ENCODE measurements at regions not wholly inside any gene's neighbourhood (a gene's known extent, or its start where the extent isn't known, plus 50 kb on each side); places are given as distances from the start of the nearest gene placed in this dataset.

DNA sequence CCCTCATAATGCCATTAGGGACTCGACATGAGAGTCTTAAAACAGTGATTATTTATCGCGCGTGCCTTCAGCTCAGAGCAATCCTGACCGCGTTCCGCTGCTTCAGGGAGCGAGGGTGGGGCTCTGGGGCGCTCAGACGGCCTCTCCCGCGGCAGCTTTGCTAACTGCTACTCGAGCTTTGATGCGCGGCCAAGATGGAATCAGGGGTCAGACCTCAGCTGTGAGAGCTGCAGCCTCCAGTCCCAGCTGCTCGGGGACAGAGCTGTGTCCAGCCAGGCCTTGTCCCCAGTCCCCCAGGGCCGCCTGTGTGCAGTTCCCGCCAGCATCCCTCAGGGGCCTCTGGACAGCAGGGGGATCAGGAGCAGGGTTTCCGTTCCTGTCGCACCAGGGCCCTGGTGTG is 104.6 kb upstream of the TTC34 start:
- WGBS, 3 donors, result 6 to 7% (median 7%) methylated on average over 20 of the region's 20 CpGs
- DNase-seq, result no peak
- no peak overlapping the region for H3K4me3 ChIP-seq
- no peak for ATAC-seq
- H3K27me3 ChIP-seq (ENCODE audit: insufficient read depth in 3 of 3, low read length in 2 of 3), result peaks cover 0 to 64% (median 8%) of the 10 kb centered on the region in 3 donors
- H3K27ac ChIP-seq, result no peak overlapping the region
- intact Hi-C loops (cut with DNase I), result no loop called here
- H3K36me3 ChIP-seq (ENCODE audit: insufficient read depth in 1 of 2, low read depth in 1 of 2), result no peaks in the 10 kb centered on the region
- no peaks in the 10 kb centered on the region for H3K4me1 ChIP-seq
- TF ChIP-seq, protein P1, sequence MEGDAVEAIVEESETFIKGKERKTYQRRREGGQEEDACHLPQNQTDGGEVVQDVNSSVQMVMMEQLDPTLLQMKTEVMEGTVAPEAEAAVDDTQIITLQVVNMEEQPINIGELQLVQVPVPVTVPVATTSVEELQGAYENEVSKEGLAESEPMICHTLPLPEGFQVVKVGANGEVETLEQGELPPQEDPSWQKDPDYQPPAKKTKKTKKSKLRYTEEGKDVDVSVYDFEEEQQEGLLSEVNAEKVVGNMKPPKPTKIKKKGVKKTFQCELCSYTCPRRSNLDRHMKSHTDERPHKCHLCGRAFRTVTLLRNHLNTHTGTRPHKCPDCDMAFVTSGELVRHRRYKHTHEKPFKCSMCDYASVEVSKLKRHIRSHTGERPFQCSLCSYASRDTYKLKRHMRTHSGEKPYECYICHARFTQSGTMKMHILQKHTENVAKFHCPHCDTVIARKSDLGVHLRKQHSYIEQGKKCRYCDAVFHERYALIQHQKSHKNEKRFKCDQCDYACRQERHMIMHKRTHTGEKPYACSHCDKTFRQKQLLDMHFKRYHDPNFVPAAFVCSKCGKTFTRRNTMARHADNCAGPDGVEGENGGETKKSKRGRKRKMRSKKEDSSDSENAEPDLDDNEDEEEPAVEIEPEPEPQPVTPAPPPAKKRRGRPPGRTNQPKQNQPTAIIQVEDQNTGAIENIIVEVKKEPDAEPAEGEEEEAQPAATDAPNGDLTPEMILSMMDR (IDR thresholded peaks at IDR 0.05), result no peak
- no peaks in the 10 kb centered on the region for H3K9me3 ChIP-seq

DNA sequence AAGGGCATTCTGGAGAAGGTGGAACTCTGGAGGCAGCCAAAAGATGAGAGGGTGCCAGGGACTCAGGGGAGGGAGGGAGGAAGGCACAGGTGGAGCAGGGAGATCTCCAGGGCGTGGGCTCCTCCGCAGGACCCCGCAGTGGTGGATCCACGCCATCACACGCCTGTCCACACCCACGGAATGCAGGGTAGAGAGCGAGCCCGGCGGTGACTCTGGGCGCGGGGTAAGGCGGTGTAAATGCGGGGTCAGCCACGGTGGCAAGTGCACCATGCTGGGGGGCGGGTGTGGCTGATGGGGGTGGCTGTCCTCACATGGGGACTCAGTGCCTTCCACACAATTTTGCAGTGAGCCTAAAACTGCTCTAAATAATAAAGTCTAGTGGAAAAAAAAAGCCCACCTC is 105.1 kb upstream of the TTC34 start:
- TF ChIP-seq, protein P1 (IDR thresholded peaks at IDR 0.05), result no peak
- H3K9me3 ChIP-seq, result no peaks in the 10 kb centered on the region
- no peak overlapping the region for H3K27ac ChIP-seq
- WGBS, 3 donors, result 56 to 65% (median 60%) methylated on average over 15 of the region's 15 CpGs
- H3K4me3 ChIP-seq, result no peak overlapping the region
- no peaks in the 10 kb centered on the region for H3K36me3 ChIP-seq (ENCODE audit: insufficient read depth in 1 of 2, low read depth in 1 of 2)
- intact Hi-C loops (cut with DNase I), result no loop called here
- no peaks in the 10 kb centered on the region for H3K4me1 ChIP-seq
- DNase-seq (no peak), ATAC-seq (no peak)
- H3K27me3 ChIP-seq (ENCODE audit: insufficient read depth in 3 of 3, low read length in 2 of 3), result peaks cover 0 to 62% (median 8%) of the 10 kb centered on the region in 3 donors

DNA sequence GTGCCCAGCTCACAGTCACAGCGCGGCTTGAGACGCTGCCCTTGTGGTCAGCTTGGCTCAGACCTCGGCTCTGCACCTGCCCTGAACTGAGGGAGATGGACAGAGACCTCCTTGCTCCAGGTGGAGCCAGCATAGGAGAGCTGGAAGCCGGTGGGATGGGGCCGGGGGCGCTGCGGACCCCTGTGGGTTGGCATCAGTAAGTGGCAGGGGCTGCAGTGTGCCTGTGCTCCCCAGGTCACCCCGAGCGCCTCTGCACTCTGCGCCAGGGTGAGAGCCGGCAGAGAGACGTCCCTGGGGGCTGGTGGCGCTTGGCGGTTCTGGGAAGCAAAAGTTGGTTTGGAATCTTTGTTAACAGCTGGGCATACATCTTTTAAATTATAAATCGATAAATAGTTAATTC is 105.6 kb upstream of the TTC34 start:
- no peak for ATAC-seq
- Histone ChIP-seq H3K4me1 (no peaks in the 10 kb centered on the region), H3K27ac (no peak overlapping the region), H3K9me3 (no peaks in the 10 kb centered on the region), H3K4me3 (no peak overlapping the region), H3K27me3 (ENCODE audit: insufficient read depth in 3 of 3, low read length in 2 of 3) (peaks cover 0 to 62% (median 8%) of the 10 kb centered on the region in 3 donors), H3K36me3 (ENCODE audit: insufficient read depth in 1 of 2, low read depth in 1 of 2) (no peaks in the 10 kb centered on the region)
- TF ChIP-seq, protein P1 (IDR thresholded peaks at IDR 0.05), result no peak
- WGBS, 3 donors, result 74 to 82% (median 75%) methylated on average over 16 of the region's 16 CpGs
- intact Hi-C loops (cut with DNase I), result no loop called here
- no peak for DNase-seq

DNA sequence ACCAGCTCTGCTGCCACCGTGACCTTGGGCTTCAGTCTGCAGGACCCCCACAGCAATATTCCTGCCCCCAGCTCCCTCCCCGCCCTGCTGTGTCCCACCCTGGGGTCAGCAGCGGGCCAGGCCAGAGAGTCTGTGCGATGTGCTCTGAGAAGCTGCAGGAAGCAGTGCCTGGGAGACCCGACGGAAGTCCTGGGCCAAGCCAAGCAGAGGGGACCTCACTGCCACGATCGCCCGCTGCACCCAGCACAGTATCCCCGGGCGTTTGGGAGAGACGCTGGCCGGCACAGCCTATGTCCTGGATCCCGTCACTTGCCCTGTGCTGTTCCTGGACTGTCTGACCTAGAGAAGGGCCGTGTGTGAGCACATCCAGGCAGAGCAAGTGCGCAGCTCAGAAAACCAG is 106.6 kb upstream of the TTC34 start:
- Histone ChIP-seq H3K27me3 (ENCODE audit: insufficient read depth in 3 of 3, low read length in 2 of 3) (peaks cover 0 to 65% (median 10%) of the 10 kb centered on the region in 3 donors), H3K9me3 (no peaks in the 10 kb centered on the region), H3K27ac (no peak overlapping the region), H3K36me3 (ENCODE audit: insufficient read depth in 1 of 2, low read depth in 1 of 2) (no peaks in the 10 kb centered on the region), H3K4me1 (no peaks in the 10 kb centered on the region), H3K4me3 (no peak overlapping the region)
- TF ChIP-seq, protein P1 (IDR thresholded peaks at IDR 0.05), result no peak
- DNase-seq (no peak), ATAC-seq (no peak)
- WGBS, 3 donors, result 91 to 92% (median 91%) methylated on average over 15 to 16 of the region's 16 CpGs
- intact Hi-C loops (cut with DNase I), result no loop called here

DNA sequence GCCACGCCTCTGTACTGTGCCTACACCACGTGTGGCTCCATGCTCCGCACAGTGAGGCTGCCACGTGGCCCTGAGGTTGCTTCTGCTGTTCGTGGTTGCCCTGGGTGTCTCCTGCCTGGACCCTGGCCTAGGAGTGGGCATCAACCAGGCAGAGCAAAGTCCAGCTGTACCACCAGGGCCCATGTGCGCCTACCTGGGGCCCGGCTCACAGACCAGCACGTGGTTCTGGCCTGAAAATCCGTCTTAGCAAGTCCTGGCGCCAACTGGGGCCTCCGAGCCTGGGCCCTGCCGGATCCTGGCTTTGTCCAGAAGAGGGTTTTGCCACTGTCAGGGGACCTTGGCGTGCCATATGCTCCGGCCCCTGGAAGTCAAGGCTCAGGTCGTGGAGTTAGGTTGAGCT is 107.1 kb upstream of the TTC34 start:
- H3K4me1 ChIP-seq, result no peaks in the 10 kb centered on the region
- H3K27me3 ChIP-seq (ENCODE audit: insufficient read depth in 3 of 3, low read length in 2 of 3), result peaks cover 0 to 61% (median 10%) of the 10 kb centered on the region in 3 donors
- WGBS, 3 donors, result 79 to 89% (median 88%) methylated on average over 15 of the region's 15 CpGs
- no peak for DNase-seq
- no peaks in the 10 kb centered on the region for H3K9me3 ChIP-seq
- H3K4me3 ChIP-seq, result no peak overlapping the region
- TF ChIP-seq, protein P1 (IDR thresholded peaks at IDR 0.05), result no peak
- intact Hi-C loops (cut with DNase I), result no loop called here
- ATAC-seq, result no peak
- no peak overlapping the region for H3K27ac ChIP-seq
- no peaks in the 10 kb centered on the region for H3K36me3 ChIP-seq (ENCODE audit: insufficient read depth in 1 of 2, low read depth in 1 of 2)
